ENCODE measurements at regions not wholly inside any gene's neighbourhood (a gene's known extent, or its start where the extent isn't known, plus 50 kb on each side); places are given as distances from the start of the nearest gene placed in this dataset.

DNA sequence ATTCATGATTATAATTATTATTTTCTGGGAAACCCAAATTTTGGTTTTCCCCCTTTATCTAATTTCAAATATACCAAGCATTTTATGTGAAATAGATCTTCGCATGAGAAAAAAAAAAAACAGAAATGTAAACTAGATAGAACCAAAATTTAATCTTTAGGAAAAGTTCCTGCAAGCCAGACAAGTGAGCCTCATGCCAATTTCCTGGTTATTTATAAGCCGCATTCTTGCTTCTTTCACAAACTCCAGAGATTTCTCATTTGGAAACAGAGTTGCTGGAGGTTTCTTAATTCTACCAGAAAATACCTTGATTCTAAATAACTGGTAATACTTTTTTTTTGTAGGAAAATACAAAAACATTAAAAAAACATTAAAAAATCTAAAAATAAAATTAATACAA is 690.4 kb upstream of the IGFBP3 start:
- H3K27ac Mint-ChIP-seq (ENCODE audit: unreplicated experiment) = no peak overlapping the region
- DNase-seq (ENCODE audit: low read depth) = no peak
- no peaks in the 10 kb centered on the region for H3K36me3 Mint-ChIP-seq (ENCODE audit: low read depth, unreplicated experiment)
- no peak for FAIRE-seq
- no peaks in the 10 kb centered on the region for H3K27me3 ChIP-seq (ENCODE audit: insufficient read depth, low read length)
- H4K20me1 ChIP-seq (ENCODE audit: insufficient read depth, low read length) = no peaks in the 10 kb centered on the region
- H3K9me3 Mint-ChIP-seq (ENCODE audit: unreplicated experiment) = no peaks in the 10 kb centered on the region
- H3K4me1 Mint-ChIP-seq (ENCODE audit: low read depth, unreplicated experiment) = peaks cover under 1% of the 10 kb centered on the region
- H3K4me1 ChIP-seq (ENCODE audit: insufficient read depth, low read length) = no peaks in the 10 kb centered on the region
- H3K36me3 ChIP-seq (ENCODE audit: insufficient read depth, low read length) = no peaks in the 10 kb centered on the region
- H3K4me3 ChIP-seq (ENCODE audit: insufficient read depth, low read depth, low read length) = no peak overlapping the region
- H2AFZ ChIP-seq (ENCODE audit: low read depth, low read length) = no peak overlapping the region
- H3K27me3 Mint-ChIP-seq (ENCODE audit: low read depth, unreplicated experiment) = no peaks in the 10 kb centered on the region
- H3K9ac ChIP-seq (ENCODE audit: low read length) = no peak overlapping the region
- H3K4me3 Mint-ChIP-seq (ENCODE audit: unreplicated experiment) = no peak overlapping the region
- no peak overlapping the region for H3K4me2 ChIP-seq (ENCODE audit: low read length)
- no peaks in the 10 kb centered on the region for H3K79me2 ChIP-seq (ENCODE audit: insufficient read depth, low read length)
- TF ChIP-seq, protein P1, sequence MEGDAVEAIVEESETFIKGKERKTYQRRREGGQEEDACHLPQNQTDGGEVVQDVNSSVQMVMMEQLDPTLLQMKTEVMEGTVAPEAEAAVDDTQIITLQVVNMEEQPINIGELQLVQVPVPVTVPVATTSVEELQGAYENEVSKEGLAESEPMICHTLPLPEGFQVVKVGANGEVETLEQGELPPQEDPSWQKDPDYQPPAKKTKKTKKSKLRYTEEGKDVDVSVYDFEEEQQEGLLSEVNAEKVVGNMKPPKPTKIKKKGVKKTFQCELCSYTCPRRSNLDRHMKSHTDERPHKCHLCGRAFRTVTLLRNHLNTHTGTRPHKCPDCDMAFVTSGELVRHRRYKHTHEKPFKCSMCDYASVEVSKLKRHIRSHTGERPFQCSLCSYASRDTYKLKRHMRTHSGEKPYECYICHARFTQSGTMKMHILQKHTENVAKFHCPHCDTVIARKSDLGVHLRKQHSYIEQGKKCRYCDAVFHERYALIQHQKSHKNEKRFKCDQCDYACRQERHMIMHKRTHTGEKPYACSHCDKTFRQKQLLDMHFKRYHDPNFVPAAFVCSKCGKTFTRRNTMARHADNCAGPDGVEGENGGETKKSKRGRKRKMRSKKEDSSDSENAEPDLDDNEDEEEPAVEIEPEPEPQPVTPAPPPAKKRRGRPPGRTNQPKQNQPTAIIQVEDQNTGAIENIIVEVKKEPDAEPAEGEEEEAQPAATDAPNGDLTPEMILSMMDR (IDR thresholded peaks at IDR 0.05; ENCODE audit: insufficient read depth, low read depth, low read length) = no peak
- TF ChIP-seq EZH2 (IDR thresholded peaks at IDR 0.05; ENCODE audit: insufficient read depth, low read length) = no peak
- no peaks in the 10 kb centered on the region for H3K9me3 ChIP-seq (ENCODE audit: insufficient read depth, low read depth, low read length)
- no peak overlapping the region for H3K27ac ChIP-seq (ENCODE audit: low read depth, low read length)

DNA sequence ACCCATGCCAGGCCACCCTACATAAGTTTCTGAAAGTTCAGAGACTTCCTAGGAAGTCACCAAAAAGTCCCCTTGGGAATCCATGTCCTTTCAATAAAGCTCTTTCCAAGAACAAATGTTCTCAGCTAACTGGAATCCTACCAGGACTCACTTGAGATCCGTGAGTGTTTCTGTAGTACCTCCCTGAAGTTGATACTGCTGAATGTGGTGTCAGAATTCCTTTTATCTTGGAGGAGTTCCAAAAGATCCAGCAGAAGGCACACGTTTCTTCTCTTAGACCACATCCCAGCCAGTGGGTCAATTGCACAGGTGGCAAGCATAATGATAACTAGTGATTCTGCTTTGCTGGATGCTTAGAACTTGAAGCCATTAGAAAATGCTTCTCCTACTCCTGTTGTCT is 689.7 kb upstream of the IGFBP3 start:
- H3K27me3 Mint-ChIP-seq (ENCODE audit: low read depth, unreplicated experiment) = no peaks in the 10 kb centered on the region
- H3K27ac ChIP-seq (ENCODE audit: low read depth, low read length) = no peak overlapping the region
- no peak overlapping the region for H3K27ac Mint-ChIP-seq (ENCODE audit: unreplicated experiment)
- H4K20me1 ChIP-seq (ENCODE audit: insufficient read depth, low read length) = no peaks in the 10 kb centered on the region
- H3K9ac ChIP-seq (ENCODE audit: low read length) = no peak overlapping the region
- no peak overlapping the region for H3K4me2 ChIP-seq (ENCODE audit: low read length)
- H3K4me3 Mint-ChIP-seq (ENCODE audit: unreplicated experiment) = no peak overlapping the region
- H3K4me1 ChIP-seq (ENCODE audit: insufficient read depth, low read length) = no peaks in the 10 kb centered on the region
- DNase-seq (ENCODE audit: low read depth) = peak; percentile 14
- no peaks in the 10 kb centered on the region for H3K9me3 Mint-ChIP-seq (ENCODE audit: unreplicated experiment)
- no peaks in the 10 kb centered on the region for H3K9me3 ChIP-seq (ENCODE audit: insufficient read depth, low read depth, low read length)
- no peak for TF ChIP-seq EZH2 (IDR thresholded peaks at IDR 0.05; ENCODE audit: insufficient read depth, low read length)
- TF ChIP-seq, protein P1 (IDR thresholded peaks at IDR 0.05; ENCODE audit: insufficient read depth, low read depth, low read length) = no peak
- no peaks in the 10 kb centered on the region for H3K36me3 ChIP-seq (ENCODE audit: insufficient read depth, low read length)
- H3K79me2 ChIP-seq (ENCODE audit: insufficient read depth, low read length) = no peaks in the 10 kb centered on the region
- H3K4me3 ChIP-seq (ENCODE audit: insufficient read depth, low read depth, low read length) = no peak overlapping the region
- H3K4me1 Mint-ChIP-seq (ENCODE audit: low read depth, unreplicated experiment) = no peaks in the 10 kb centered on the region
- H3K27me3 ChIP-seq (ENCODE audit: insufficient read depth, low read length) = no peaks in the 10 kb centered on the region
- H3K36me3 Mint-ChIP-seq (ENCODE audit: low read depth, unreplicated experiment) = no peaks in the 10 kb centered on the region
- no peak overlapping the region for H2AFZ ChIP-seq (ENCODE audit: low read depth, low read length)
- no peak for FAIRE-seq

DNA sequence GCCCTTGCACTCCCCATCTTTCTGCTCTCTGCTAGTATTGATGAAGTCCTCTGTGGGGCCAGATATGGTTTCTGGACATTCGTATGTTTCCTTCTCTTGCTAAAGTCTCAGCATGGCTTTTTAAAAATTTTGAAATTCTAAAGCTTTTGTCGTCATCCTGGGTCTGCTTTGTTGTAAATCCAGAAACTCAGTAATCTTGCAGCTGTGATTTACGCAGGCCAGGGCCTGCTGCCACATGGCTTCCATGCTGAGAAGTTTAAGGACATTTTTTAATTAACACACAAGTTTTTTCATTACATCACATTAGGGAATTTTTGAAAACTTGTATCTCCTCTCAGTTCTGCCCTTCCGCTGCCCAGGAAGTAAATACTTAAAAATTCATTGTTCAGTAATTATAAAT is 686.1 kb upstream of the IGFBP3 start:
- Histone ChIP-seq H4K20me1 (ENCODE audit: insufficient read depth, low read length) (no peaks in the 10 kb centered on the region), H3K9me3 (ENCODE audit: insufficient read depth, low read depth, low read length) (no peaks in the 10 kb centered on the region), H2AFZ (ENCODE audit: low read depth, low read length) (no peak overlapping the region), H3K4me2 (ENCODE audit: low read length) (no peak overlapping the region), H3K36me3 (ENCODE audit: insufficient read depth, low read length) (no peaks in the 10 kb centered on the region), H3K27me3 (ENCODE audit: insufficient read depth, low read length) (no peaks in the 10 kb centered on the region), H3K9ac (ENCODE audit: low read length) (no peak overlapping the region), H3K4me1 (ENCODE audit: insufficient read depth, low read length) (no peaks in the 10 kb centered on the region), H3K79me2 (ENCODE audit: insufficient read depth, low read length) (no peaks in the 10 kb centered on the region), H3K4me3 (ENCODE audit: insufficient read depth, low read depth, low read length) (no peak overlapping the region), H3K27ac (ENCODE audit: low read depth, low read length) (no peak overlapping the region)
- FAIRE-seq = no peak
- Mint-ChIP-seq H3K4me3 (ENCODE audit: unreplicated experiment) (no peak overlapping the region), H3K9me3 (ENCODE audit: unreplicated experiment) (no peaks in the 10 kb centered on the region), H3K27ac (ENCODE audit: unreplicated experiment) (no peak overlapping the region), H3K4me1 (ENCODE audit: low read depth, unreplicated experiment) (no peaks in the 10 kb centered on the region), H3K36me3 (ENCODE audit: low read depth, unreplicated experiment) (no peaks in the 10 kb centered on the region), H3K27me3 (ENCODE audit: low read depth, unreplicated experiment) (no peaks in the 10 kb centered on the region)
- no peak for DNase-seq (ENCODE audit: low read depth)
- no peak for TF ChIP-seq EZH2 (IDR thresholded peaks at IDR 0.05; ENCODE audit: insufficient read depth, low read length)
- TF ChIP-seq, protein P1 (IDR thresholded peaks at IDR 0.05; ENCODE audit: insufficient read depth, low read depth, low read length) = no peak
